Cardiac fibroblast (primary cell): ENCODE measurements at regions not wholly inside any gene's neighbourhood (a gene's known extent, or its start where the extent isn't known, plus 50 kb on each side); places are given as distances from the start of the nearest gene placed in this dataset.
"Not testable (repeated sequence)": the region's sequence is repeated elsewhere in the genome, so short reads cannot be mapped to it uniquely, and the experiment has no call there.

Source experiments
- DNase-seq, 2 donors: peaks; one replicate each; pipeline versions ENCODE4 v3.0.0 to v3.0.0-alpha.2; 2010; ENCODE audit warnings: low read depth in 2 of 2
- H3K4me3 ChIP-seq, 2 donors: replicated peaks in 1 of 2; 1 replicate in 1 of 2; 2 replicates in 1 of 2; pipeline ENCODE4 v1.5.1; 2011; ENCODE audit warnings: low read depth in 2 of 2, low read length in 2 of 2, mild to moderate bottlenecking in 2 of 2, moderate library complexity in 1 of 2
- CTCF ChIP-seq: IDR thresholded peaks from one replicate; pipeline ENCODE4 v1.5.1; 2011; ENCODE audit warnings: low read depth, mild to moderate bottlenecking, low read length, inconsistent platforms

- TF ChIP-seq CTCF: no peak
- no peak for DNase-seq
- no peak overlapping the region for H3K4me3 ChIP-seq
Measured at GRCh38 chr9:40914772-40915659, 213.5 kb downstream of the FOXD4L6 start.

GRCh38 chr9:40913928-40914673, 214.4 kb downstream of the FOXD4L6 start:
- TF ChIP-seq CTCF: no peak
- DNase-seq: no peak
- no peak overlapping the region for H3K4me3 ChIP-seq

- H3K4me3 ChIP-seq: no peak overlapping the region
- DNase-seq: no peak
- no peak for TF ChIP-seq CTCF
Measured at GRCh38 chr9:40913096-40913719, 215.3 kb downstream of the FOXD4L6 start.

GRCh38 chr9:40912679-40913078, 215.8 kb downstream of the FOXD4L6 start:
- not testable (repeated sequence) for DNase-seq

DNA sequence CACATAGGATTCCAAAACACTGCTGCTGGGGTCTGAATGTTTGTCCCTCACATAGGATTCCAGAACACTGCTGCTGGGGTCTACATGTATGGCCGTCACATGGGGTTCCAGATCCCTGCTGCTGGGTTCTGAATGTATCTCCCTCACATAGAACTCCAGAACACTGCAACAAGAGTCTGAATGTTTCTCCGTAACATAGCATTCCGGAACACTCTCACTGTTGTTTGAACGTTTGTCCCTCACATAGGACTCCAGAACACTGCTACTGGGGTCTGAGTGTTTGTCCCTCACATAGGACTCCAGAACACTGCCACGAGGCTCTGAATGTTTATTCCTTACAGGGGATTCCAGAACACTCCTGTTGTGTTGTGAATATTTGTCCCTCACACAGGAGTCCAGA, 216.8 kb downstream of the FOXD4L6 start:
- no peak for DNase-seq
- TF ChIP-seq CTCF: no peak
- H3K4me3 ChIP-seq: no peak overlapping the region

More at GRCh38 chr9:40912679-40913078, 215.8 kb downstream of the FOXD4L6 start:
- H3K4me3 ChIP-seq: not testable (repeated sequence)

- not testable (repeated sequence) for H3K4me3 ChIP-seq, DNase-seq
Measured at GRCh38 chr9:40910995-40911394, 217.5 kb downstream of the FOXD4L6 start.

- TF ChIP-seq CTCF: no peak
- DNase-seq: no peak
- no peak overlapping the region for H3K4me3 ChIP-seq
Measured at GRCh38 chr9:40909821-40910220, 218.7 kb downstream of the FOXD4L6 start.

GRCh38 chr9:40909111-40909510, 219.4 kb downstream of the FOXD4L6 start:
- not testable (repeated sequence) for H3K4me3 ChIP-seq, DNase-seq
